GM23338 (cell line): ENCODE measurements at regions not wholly inside any gene's neighbourhood (a gene's known extent, or its start where the extent isn't known, plus 50 kb on each side); places are given as distances from the start of the nearest gene placed in this dataset.

Experiments used
- ATAC-seq: fragments of 200-7000 bp; cut with Tn5 transposase; 3 replicates; pipeline ENCODE4 v1.9.1; 2020
- DNase-seq: peaks from one replicate; pipeline ENCODE4 v3.0.0-alpha.2; 2015; ENCODE audit warnings: low spot score
- H2AFZ ChIP-seq: fragments of 200-600 bp; sonication (generic); 2 replicates; pipeline ENCODE4 v1.8.0; 2016; ENCODE audit warnings: antibody characterized with exemption, mild to moderate bottlenecking, moderate library complexity
- H3F3A ChIP-seq: fragments of 200-600 bp; sonication (generic); replicated peaks from 2 replicates; pipeline ENCODE4 v1.8.0; 2017; ENCODE audit warnings: antibody characterized with exemption, mixed run types, low read depth
- H3K27ac ChIP-seq: fragments of 200-600 bp; sonication (generic); 2 replicates; pipeline ENCODE4 v1.6.1; 2016; ENCODE audit warnings: low read depth
- H3K27me3 ChIP-seq: fragments of 200-600 bp; sonication (generic); 2 replicates; pipeline ENCODE4 v1.8.0; 2016; ENCODE audit warnings: mild to moderate bottlenecking, mixed run types, moderate library complexity; ENCODE audit not compliant: insufficient read depth
- H3K36me3 ChIP-seq: fragments of 200-600 bp; sonication (generic); 2 replicates; pipeline ENCODE4 v1.8.0; 2016; ENCODE audit warnings: mild to moderate bottlenecking; ENCODE audit not compliant: insufficient read depth
- H3K4me1 ChIP-seq: fragments of 200-600 bp; sonication (generic); 2 replicates; pipeline ENCODE4 v1.8.0; 2016; ENCODE audit warnings: mild to moderate bottlenecking, moderate library complexity; ENCODE audit not compliant: insufficient read depth
- H3K4me2 ChIP-seq: fragments of 200-600 bp; sonication (generic); 2 replicates; pipeline ENCODE4 v1.7.1; 2017; ENCODE audit warnings: mixed run types
- H3K4me3 ChIP-seq: fragments of 200-600 bp; sonication (generic); 2 replicates; pipeline ENCODE4 v1.6.1; 2016; ENCODE audit warnings: mixed run types
- H3K79me2 ChIP-seq: fragments of 200-600 bp; sonication (generic); replicated peaks from 2 replicates; pipeline ENCODE4 v1.8.0; 2017; ENCODE audit warnings: mild to moderate bottlenecking; ENCODE audit not compliant: insufficient read depth
- H3K9me2 ChIP-seq: fragments of 200-600 bp; sonication (generic); 2 replicates; pipeline ENCODE4 v1.8.0; 2017; ENCODE audit not compliant: insufficient read depth
- H4K20me1 ChIP-seq: fragments of 200-600 bp; sonication (generic); replicated peaks from 2 replicates; pipeline ENCODE4 v1.8.0; 2017; ENCODE audit warnings: mild to moderate bottlenecking; ENCODE audit not compliant: insufficient read depth
- H3K27ac Mint-ChIP-seq: 2 replicates; pipeline ENCODE4 v1.8.0; 2020; ENCODE audit warnings: inconsistent platforms, mild to moderate bottlenecking, moderate library complexity, mixed read lengths
- H3K27me3 Mint-ChIP-seq: 3 replicates; pipeline ENCODE4 v1.8.0; 2022; ENCODE audit warnings: low read depth, mild to moderate bottlenecking, moderate library complexity, mixed read lengths, inconsistent platforms; ENCODE audit not compliant: insufficient read depth, poor library complexity
- H3K36me3 Mint-ChIP-seq: 3 replicates; pipeline ENCODE4 v1.8.0; 2021; ENCODE audit warnings: low read depth, mild to moderate bottlenecking, inconsistent platforms, moderate library complexity, mixed read lengths
- H3K4me1 Mint-ChIP-seq: 3 replicates; pipeline ENCODE4 v1.8.0; 2020; ENCODE audit warnings: mild to moderate bottlenecking, inconsistent platforms, mixed read lengths
- H3K4me3 Mint-ChIP-seq: 3 replicates; pipeline ENCODE4 v1.8.0; 2021; ENCODE audit warnings: moderate library complexity, mild to moderate bottlenecking, inconsistent platforms, mixed read lengths
- H3K9me3 Mint-ChIP-seq: 3 replicates; pipeline ENCODE4 v1.8.0; 2020; ENCODE audit warnings: moderate library complexity, mild to moderate bottlenecking, inconsistent platforms, mixed read lengths
- CREB1 ChIP-seq: fragments of 250-450 bp; sonication (Bioruptor Pico); IDR thresholded peaks from 2 replicates; pipeline ENCODE4 v1.5.0; 2020; ENCODE audit warnings: low read depth, mild to moderate bottlenecking, moderate library complexity
- CTCF ChIP-seq, 2 experiments: fragments of 200-600 bp in 1 of 2; sonication (generic) in 1 of 2; conservative IDR thresholded peaks; 2 replicates each; pipeline versions ENCODE4 v1.5.1 to v1.6.1; 2016 to 2017; ENCODE audit warnings: antibody characterized with exemption in 2 of 2, low read depth in 2 of 2, mild to moderate bottlenecking in 2 of 2, moderate library complexity in 1 of 2
- ETS1 ChIP-seq: IDR thresholded peaks from 2 replicates; pipeline ENCODE4 v1.6.1; 2016; ENCODE audit warnings: antibody characterized with exemption
- EZH2 ChIP-seq: fragments of 200-600 bp; sonication (generic); IDR thresholded peaks from one replicate; pipeline ENCODE4 v1.8.0; 2017; ENCODE audit warnings: antibody characterized with exemption, mild to moderate bottlenecking, low read depth; ENCODE audit not compliant: unreplicated experiment
- EZH2phosphoT487 ChIP-seq: fragments of 200-600 bp; sonication (generic); IDR thresholded peaks from one replicate; pipeline ENCODE4 v1.8.1; 2018; ENCODE audit warnings: antibody characterized with exemption; ENCODE audit not compliant: unreplicated experiment
- JUNB ChIP-seq: IDR thresholded peaks from one replicate; pipeline ENCODE4 v1.6.1; 2016; ENCODE audit warnings: antibody characterized with exemption; ENCODE audit not compliant: unreplicated experiment
- NANOG ChIP-seq: IDR thresholded peaks from 2 replicates; pipeline ENCODE4 v1.6.1; 2016; ENCODE audit warnings: antibody characterized with exemption, borderline replicate concordance
- POLR2AphosphoS5 ChIP-seq: IDR thresholded peaks from 2 replicates; pipeline ENCODE4 v1.6.1; 2016; ENCODE audit warnings: antibody characterized with exemption, low read depth
- REST ChIP-seq: IDR thresholded peaks from one replicate; pipeline ENCODE4 v1.6.1; 2018; ENCODE audit warnings: antibody characterized with exemption; ENCODE audit not compliant: unreplicated experiment
- STAT1 ChIP-seq: IDR thresholded peaks from one replicate; pipeline ENCODE4 v1.6.1; 2016; ENCODE audit warnings: antibody characterized with exemption; ENCODE audit not compliant: unreplicated experiment
- ZNF114 ChIP-seq: fragments of 250-450 bp; sonication (Bioruptor Pico); IDR thresholded peaks from 2 replicates; pipeline ENCODE4 v1.5.0; 2020; ENCODE audit warnings: mild to moderate bottlenecking, moderate library complexity
- ZNF331 ChIP-seq: fragments of 250-450 bp; sonication (Bioruptor Pico); IDR thresholded peaks from 2 replicates; pipeline ENCODE4 v1.5.0; 2020; ENCODE audit warnings: low read depth, mild to moderate bottlenecking, moderate library complexity

- Mint-ChIP-seq H3K4me3 (no peak overlapping the region), H3K27me3 (peaks cover 2% of the 10 kb centered on the region), H3K27ac (no peak overlapping the region), H3K9me3 (no peaks in the 10 kb centered on the region), H3K4me1 (peaks cover 12% of the 10 kb centered on the region; the same call in 2 of the 3 replicates), H3K36me3 (no peaks in the 10 kb centered on the region)
- H3K27ac ChIP-seq: no peak overlapping the region
- ATAC-seq (no peak), DNase-seq (no peak)
- TF ChIP-seq ZNF114 (CRISPR knock-in tag) (no peak), ETS1 (no peak)
- no peaks in the 10 kb centered on the region for H3F3A ChIP-seq
- H3K4me1 ChIP-seq: 0 out of 2 replicates have a peak, but pooled peaks cover 3% of the 10 kb centered on the region
- no peak overlapping the region for H3K4me3 ChIP-seq
- H3K79me2 ChIP-seq: no peaks in the 10 kb centered on the region
- no peaks in the 10 kb centered on the region for H4K20me1 ChIP-seq
- H3K27me3 ChIP-seq: no peaks in the 10 kb centered on the region
- H3K4me2 ChIP-seq: no peak overlapping the region
- H3K36me3 ChIP-seq: no peaks in the 10 kb centered on the region
- no peaks in the 10 kb centered on the region for H3K9me2 ChIP-seq
- H2AFZ ChIP-seq: no peak overlapping the region
Observed at GRCh38 chr20:51931371-51931781, 129.1 kb upstream of the SALL4 start.

- Histone ChIP-seq H3K36me3 (no peaks in the 10 kb centered on the region), H3K4me1 (0 out of 2 replicates have a peak, but pooled peaks cover 3% of the 10 kb centered on the region), H3K27ac (no peak overlapping the region), H3F3A (no peaks in the 10 kb centered on the region), H4K20me1 (no peaks in the 10 kb centered on the region), H2AFZ (no peak overlapping the region), H3K27me3 (no peaks in the 10 kb centered on the region), H3K4me3 (no peak overlapping the region), H3K79me2 (no peaks in the 10 kb centered on the region), H3K9me2 (no peaks in the 10 kb centered on the region), H3K4me2 (no peak overlapping the region)
- DNase-seq (no peak), ATAC-seq (no peak)
- Mint-ChIP-seq H3K36me3 (no peaks in the 10 kb centered on the region), H3K4me3 (no peak overlapping the region), H3K27ac (no peak overlapping the region), H3K27me3 (peaks cover 2% of the 10 kb centered on the region), H3K4me1 (peaks cover 12% of the 10 kb centered on the region; the same call in 2 of the 3 replicates), H3K9me3 (no peaks in the 10 kb centered on the region)
- no peak for TF ChIP-seq EZH2
- no peak for TF ChIP-seq ETS1
- no peak for TF ChIP-seq JUNB
- TF ChIP-seq ZNF331 (CRISPR knock-in tag): no peak
- TF ChIP-seq CREB1 (CRISPR knock-in tag): no peak
- TF ChIP-seq POLR2AphosphoS5: no peak
- TF ChIP-seq CTCF (conservative IDR thresholded peaks at IDR 0.05; ENCODE audit: low read depth in 2 of 2): no peak
- no peak for TF ChIP-seq ZNF114 (CRISPR knock-in tag)
- TF ChIP-seq NANOG: no peak
- no peak for TF ChIP-seq STAT1
- no peak for TF ChIP-seq REST
- TF ChIP-seq EZH2phosphoT487: no peak
Observed at GRCh38 chr20:51930775-51931174, 128.5 kb upstream of the SALL4 start.
